Suppressor macrophage treated with lipopolysaccharide for 1 hour (primary cell): ENCODE measurements at regions not wholly inside any gene's neighbourhood (a gene's known extent, or its start where the extent isn't known, plus 50 kb on each side); places are given as distances from the start of the nearest gene placed in this dataset.
A peak's percentile ranks its signal among the peaks of the same experiment; 100 is the strongest.
"Not testable (repeated sequence)": the region's sequence is repeated elsewhere in the genome, so short reads cannot be mapped to it uniquely, and the experiment has no call there.

Experiments
- DNase-seq, 3 donors: peaks; one replicate each; pipeline ENCODE4 v3.0.0-alpha.2; 2020 to 2022

DNA sequence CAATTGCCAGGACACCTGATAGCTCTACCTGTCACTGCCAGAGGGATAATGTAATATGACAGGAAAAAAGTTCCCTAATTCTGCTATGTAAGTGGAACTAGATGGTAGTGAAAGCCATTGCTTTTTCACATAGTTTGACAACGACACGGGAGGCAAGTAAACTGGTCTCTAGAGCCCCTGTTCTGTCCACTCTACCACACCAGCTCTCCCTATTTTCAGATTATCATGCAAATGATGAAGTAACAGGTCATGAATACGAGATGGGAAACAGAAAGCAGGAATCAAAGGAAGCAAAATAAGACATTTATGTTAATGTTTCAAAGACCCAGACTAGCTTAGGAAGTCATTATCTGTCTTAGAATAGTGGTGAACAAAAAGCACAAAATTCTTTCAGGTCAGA is 56.2 kb downstream of the TAF11L14 start:
- no peak for DNase-seq

GRCh38 chr5:17691762-17692161 is 57.5 kb downstream of the TAF11L14 start:
- no peak for DNase-seq

- DNase-seq = no peak
Observed at GRCh38 chr5:17694371-17694770, 60.1 kb downstream of the TAF11L14 start.

GRCh38 chr5:17694914-17695313 is 60.7 kb downstream of the TAF11L14 start:
- no peak for DNase-seq

- DNase-seq = no peak
Observed at GRCh38 chr5:17696627-17697026, 62.4 kb downstream of the TAF11L14 start.

DNA sequence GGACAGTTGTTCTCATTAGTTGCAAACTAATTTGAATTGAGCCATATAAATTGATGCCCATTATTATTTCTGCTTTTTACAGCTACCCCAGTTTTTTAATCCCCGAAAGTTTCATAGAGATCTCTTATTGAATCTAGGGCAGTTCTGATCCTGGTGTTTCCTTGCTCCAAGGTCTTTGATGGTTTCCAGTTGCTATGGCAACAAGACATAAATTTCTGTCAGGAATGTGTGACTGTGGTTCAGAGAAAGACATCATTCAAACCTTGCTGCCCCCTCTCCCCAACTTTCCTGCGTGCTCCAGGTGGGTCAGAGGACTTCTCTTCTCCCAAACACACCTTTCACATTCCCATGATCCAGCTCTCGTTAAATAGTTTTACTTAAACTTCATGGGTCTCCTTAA is 63.4 kb downstream of the TAF11L14 start:
- no peak for DNase-seq

- no peak for DNase-seq
Observed at GRCh38 chr5:17709011-17709710, 74.9 kb downstream of the TAF11L14 start.

DNA sequence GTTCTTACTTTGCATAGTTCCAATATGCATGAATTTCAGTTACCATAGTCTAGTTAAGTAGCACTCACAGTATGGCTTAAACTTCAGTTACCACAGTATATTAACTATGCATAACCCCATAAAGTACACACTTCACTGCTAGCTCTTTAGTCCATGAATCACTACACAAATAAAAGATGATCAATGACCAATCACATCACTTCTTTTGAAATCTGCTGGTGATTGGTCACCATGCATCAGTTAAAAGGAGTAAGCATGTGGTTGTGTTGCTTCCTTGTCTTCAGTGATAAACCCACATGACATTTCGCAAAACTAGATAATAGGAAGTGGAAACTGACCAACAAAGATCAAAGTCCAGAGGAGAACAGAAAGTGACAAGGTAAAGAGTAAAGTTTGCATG is 79.0 kb downstream of the TAF11L14 start:
- peak in 2 of 3 donors; percentile 21 to 24 for DNase-seq

DNA sequence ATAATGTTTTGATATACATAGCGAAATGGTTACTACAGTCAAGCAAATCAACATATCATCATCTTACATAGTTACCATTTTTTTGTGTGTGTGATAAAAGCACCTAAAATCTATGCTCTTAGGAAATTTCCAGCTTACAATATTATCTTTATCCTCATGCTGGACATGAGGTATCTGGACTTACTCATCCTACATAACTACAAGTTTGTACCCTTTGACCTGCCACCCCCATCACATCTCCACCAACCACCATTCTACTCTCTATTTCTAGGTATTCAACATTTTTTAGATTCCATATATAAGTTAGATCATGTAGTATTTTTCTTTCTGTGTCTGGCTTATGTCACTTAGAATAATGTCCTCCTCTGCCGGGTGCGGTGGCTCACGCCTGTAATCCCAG is 79.9 kb downstream of the TAF11L14 start:
- no peak for DNase-seq

GRCh38 chr5:17719592-17719991 is 85.3 kb downstream of the TAF11L14 start:
- DNase-seq = no peak

DNA sequence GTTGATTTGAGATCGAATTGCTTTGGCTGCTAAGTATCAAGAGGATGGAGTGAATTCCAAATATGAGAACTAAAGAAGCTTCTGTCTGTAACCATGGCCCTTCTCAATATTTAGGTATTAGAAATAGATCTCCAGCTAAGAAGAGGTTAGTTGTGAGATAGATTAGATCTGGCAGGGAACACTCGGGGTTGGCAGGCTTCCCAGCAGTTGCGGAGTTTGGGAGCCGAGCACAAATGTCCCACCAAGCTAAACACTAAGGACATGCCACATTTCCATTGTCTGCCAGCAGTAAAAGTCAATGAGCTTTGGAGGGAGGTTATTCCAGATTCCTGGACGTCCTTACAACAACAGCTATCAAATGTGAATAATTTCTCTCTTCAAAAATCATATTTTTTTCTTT is 85.8 kb downstream of the TAF11L14 start:
- DNase-seq = no peak

- no peak for DNase-seq
Observed at GRCh38 chr5:17723876-17724275, 89.6 kb downstream of the TAF11L14 start.

GRCh38 chr5:17727098-17727497 is 92.8 kb downstream of the TAF11L14 start:
- no peak for DNase-seq

GRCh38 chr5:17730421-17730820 is 96.2 kb downstream of the TAF11L14 start:
- DNase-seq = no peak

DNA sequence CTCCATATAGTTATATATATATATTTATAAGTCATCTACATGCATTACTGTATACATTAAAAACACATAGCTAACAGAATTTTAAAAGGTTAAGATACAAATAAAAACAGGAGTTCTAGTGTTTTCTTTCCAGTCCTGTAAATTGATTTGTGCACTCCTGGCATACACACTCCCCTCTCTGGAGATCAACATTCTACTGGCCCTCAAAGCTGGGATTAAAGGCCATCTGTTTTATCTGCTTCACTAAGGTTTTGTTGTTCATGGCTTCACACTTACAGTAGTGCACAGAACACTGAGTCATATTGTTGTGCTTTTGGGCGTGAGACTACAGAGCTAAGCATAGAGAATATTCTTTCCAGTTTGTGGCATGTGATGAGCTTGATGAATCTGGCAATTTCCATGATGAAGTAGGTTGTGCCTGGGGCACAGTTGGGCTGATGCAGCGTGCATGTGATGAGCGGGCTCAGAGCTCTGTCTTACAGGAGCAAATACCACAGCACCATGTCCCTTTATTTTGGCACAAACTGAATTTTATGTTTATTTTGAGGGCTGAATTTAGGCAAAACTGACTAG is 98.2 kb downstream of the TAF11L14 start:
- DNase-seq = no peak

DNA sequence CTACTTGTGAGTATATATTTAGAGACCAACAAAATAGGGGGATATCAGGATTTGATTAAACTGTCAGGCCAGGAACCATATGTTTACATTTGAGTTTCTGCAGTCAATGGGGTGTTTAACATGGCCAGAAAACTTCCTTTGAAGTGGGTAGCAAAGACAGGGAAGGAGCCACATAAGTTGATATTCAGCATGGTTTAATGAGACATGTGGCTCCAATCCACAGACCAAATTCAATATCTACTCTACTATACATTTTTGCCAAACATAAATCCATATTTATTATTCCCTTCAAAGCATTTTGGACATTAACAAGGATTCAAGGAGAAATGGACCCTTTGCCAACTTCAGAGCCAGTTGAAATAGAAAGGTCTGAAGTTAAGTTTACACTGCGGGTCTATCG is 99.8 kb downstream of the TAF11L14 start:
- no peak for DNase-seq

GRCh38 chr5:17735761-17736160 is 101.5 kb downstream of the TAF11L14 start:
- peak; percentile 54 to 77 (median 74) for DNase-seq

- no peak for DNase-seq
Observed at GRCh38 chr5:17737092-17737491, 102.8 kb downstream of the TAF11L14 start.

- no peak for DNase-seq
Observed at GRCh38 chr5:17738446-17738845, 104.2 kb downstream of the TAF11L14 start.

- no peak for DNase-seq
Observed at GRCh38 chr5:17743580-17744435, 109.5 kb downstream of the TAF11L14 start.

DNA sequence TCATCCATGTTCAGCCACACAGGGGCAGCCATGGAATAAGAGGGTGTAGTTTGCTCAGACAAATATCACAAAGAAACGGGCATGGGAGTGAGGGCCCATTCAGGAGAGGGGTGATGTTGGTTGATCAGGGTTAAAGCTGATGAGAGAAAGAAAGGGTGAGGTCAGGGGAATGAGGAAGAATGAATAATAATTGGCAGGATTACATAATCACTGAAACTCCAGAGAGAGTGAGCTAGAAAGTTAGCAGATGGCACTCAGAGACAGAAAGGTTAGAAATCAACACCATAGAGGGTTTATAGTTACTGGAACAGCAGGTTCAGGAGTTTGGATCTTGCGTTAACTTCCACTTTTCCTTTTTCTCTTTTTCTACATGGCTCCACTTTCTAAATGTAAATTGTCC is 113.9 kb downstream of the TAF11L14 start:
- peak; percentile 22 to 75 (median 71) for DNase-seq

GRCh38 chr5:17748941-17749340 is 114.7 kb downstream of the TAF11L14 start:
- DNase-seq = peak; percentile 33 to 56 (median 49)

GRCh38 chr5:17755406-17755805 is 121.1 kb downstream of the TAF11L14 start:
- DNase-seq = not testable (repeated sequence)

DNA sequence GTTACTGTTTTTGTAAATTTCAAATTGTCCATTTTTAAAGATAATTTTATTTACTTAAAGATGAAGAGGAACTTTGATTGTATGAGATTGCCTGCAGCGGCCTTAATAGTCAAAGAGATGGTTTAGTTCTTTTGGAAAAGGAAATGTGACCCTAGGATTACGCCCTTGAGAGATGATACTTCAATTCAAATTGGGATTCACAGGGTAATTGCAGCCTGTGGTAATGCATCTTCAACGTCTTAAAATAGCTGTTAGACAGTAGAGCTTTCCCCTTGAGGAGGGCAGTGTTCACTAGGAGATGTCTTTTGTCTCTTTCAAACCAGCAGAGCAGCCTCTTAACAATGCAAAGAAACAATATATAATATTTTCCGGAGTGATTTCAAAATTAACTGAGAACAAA is 127.1 kb downstream of the TAF11L14 start:
- no peak for DNase-seq
